ENCODE measurements at regions not wholly inside any gene's neighbourhood (a gene's known extent, or its start where the extent isn't known, plus 50 kb on each side); places are given as distances from the start of the nearest gene placed in this dataset.

GRCh38 chr6:4369616-4370015 is 234.2 kb upstream of the ECI2 start:
- H3K27ac ChIP-seq (ENCODE audit: low read length, poor library complexity, severe bottlenecking), result peak overlapping the region; percentile 76
- no peaks in the 10 kb centered on the region for H3K9me3 ChIP-seq (ENCODE audit: control insufficient read depth, low read length)
- no peak overlapping the region for H2AFZ ChIP-seq (ENCODE audit: low read depth, low read length)
- H3K27me3 ChIP-seq (ENCODE audit: control insufficient read depth in 1 of 2, insufficient read depth in 1 of 2, low read length in 2 of 2), result no peaks in the 10 kb centered on the region
- peak overlapping the region; percentile 25 for H3K4me2 ChIP-seq (ENCODE audit: low read length, poor library complexity, severe bottlenecking)
- no peaks in the 10 kb centered on the region for H3K79me1 ChIP-seq (replicated peaks; ENCODE audit: low read length, poor library complexity, severe bottlenecking)
- H2BK15ac ChIP-seq (ENCODE audit: low read depth, poor library complexity, severe bottlenecking), result no peak overlapping the region
- no peak overlapping the region for H2BK5ac ChIP-seq (ENCODE audit: low read depth, low read length, poor library complexity, severe bottlenecking)
- no peak overlapping the region for H2BK12ac ChIP-seq (ENCODE audit: low read length in 2 of 2)
- peak overlapping the region; percentile 71 for H3K9ac ChIP-seq (ENCODE audit: low read length)
- no peak overlapping the region for H3K4ac ChIP-seq (ENCODE audit: low read depth in 1 of 2, low read length in 2 of 2)
- peaks cover 12% of the 10 kb centered on the region for H3K4me1 ChIP-seq (ENCODE audit: control insufficient read depth, insufficient read depth, low read depth, low read length)
- H2BK120ac ChIP-seq (ENCODE audit: low read depth, low read length), result peak overlapping the region; percentile 22
- H4K8ac ChIP-seq (ENCODE audit: low read length), result no peak overlapping the region
- H3K36me3 ChIP-seq (ENCODE audit: control insufficient read depth in 1 of 2, insufficient read depth in 2 of 2, low read depth in 1 of 2, low read length in 2 of 2), result no peaks in the 10 kb centered on the region
- DNase-seq, result peak; percentile 55
- no peak overlapping the region for H3K14ac ChIP-seq (ENCODE audit: low read length in 2 of 2)
- no peak overlapping the region for H2AK5ac ChIP-seq (ENCODE audit: low read length, severe bottlenecking)
- no peak overlapping the region for H4K91ac ChIP-seq (ENCODE audit: low read length)
- H3K18ac ChIP-seq (ENCODE audit: low read depth in 1 of 2, low read length in 2 of 2), result peak overlapping the region in 1 of 2 experiments; percentile 37
- H3K4me3 ChIP-seq (ENCODE audit: insufficient read depth in 1 of 2, low read depth in 1 of 2, low read length in 2 of 2), result peak overlapping the region in 1 of 2 experiments; percentile 17
- no peak overlapping the region for H3K23ac ChIP-seq (ENCODE audit: low read length in 2 of 2)
- 37% methylated on average over 4 of the region's 4 CpGs for WGBS

GRCh38 chr6:4368649-4369048 is 233.3 kb upstream of the ECI2 start:
- Histone ChIP-seq H2AFZ (ENCODE audit: low read depth, low read length) (no peak overlapping the region), H3K4me3 (ENCODE audit: insufficient read depth in 1 of 2, low read depth in 1 of 2, low read length in 2 of 2) (no peak overlapping the region), H2BK5ac (ENCODE audit: low read depth, low read length, poor library complexity, severe bottlenecking) (no peak overlapping the region)

GRCh38 chr6:4367643-4368042 is 232.3 kb upstream of the ECI2 start:
- DNase-seq, result no peak
- Histone ChIP-seq H3K9ac (ENCODE audit: low read length) (no peak overlapping the region), H3K9me3 (ENCODE audit: control insufficient read depth, low read length) (no peaks in the 10 kb centered on the region), H3K4ac (ENCODE audit: low read depth in 1 of 2, low read length in 2 of 2) (no peak overlapping the region), H2BK120ac (ENCODE audit: low read depth, low read length) (no peak overlapping the region), H3K4me3 (ENCODE audit: insufficient read depth in 1 of 2, low read depth in 1 of 2, low read length in 2 of 2) (no peak overlapping the region), H4K8ac (ENCODE audit: low read length) (no peak overlapping the region), H2AFZ (ENCODE audit: low read depth, low read length) (no peak overlapping the region), H3K18ac (ENCODE audit: low read depth in 1 of 2, low read length in 2 of 2) (no peak overlapping the region), H2AK5ac (ENCODE audit: low read length, severe bottlenecking) (no peak overlapping the region), H3K79me1 (replicated peaks; ENCODE audit: low read length, poor library complexity, severe bottlenecking) (no peaks in the 10 kb centered on the region), H3K4me1 (ENCODE audit: control insufficient read depth, insufficient read depth, low read depth, low read length) (peaks cover 18% of the 10 kb centered on the region), H3K27ac (ENCODE audit: low read length, poor library complexity, severe bottlenecking) (no peak overlapping the region), H3K23ac (ENCODE audit: low read length in 2 of 2) (peak overlapping the region in 1 of 2 experiments; percentile 65), H2BK15ac (ENCODE audit: low read depth, poor library complexity, severe bottlenecking) (no peak overlapping the region), H4K91ac (ENCODE audit: low read length) (no peak overlapping the region), H2BK5ac (ENCODE audit: low read depth, low read length, poor library complexity, severe bottlenecking) (no peak overlapping the region), H2BK12ac (ENCODE audit: low read length in 2 of 2) (no peak overlapping the region), H3K27me3 (ENCODE audit: control insufficient read depth in 1 of 2, insufficient read depth in 1 of 2, low read length in 2 of 2) (no peaks in the 10 kb centered on the region), H3K4me2 (ENCODE audit: low read length, poor library complexity, severe bottlenecking) (no peak overlapping the region), H3K14ac (ENCODE audit: low read length in 2 of 2) (no peak overlapping the region), H3K36me3 (ENCODE audit: control insufficient read depth in 1 of 2, insufficient read depth in 2 of 2, low read depth in 1 of 2, low read length in 2 of 2) (no peaks in the 10 kb centered on the region)
- 85% methylated on average over 1 of the region's 1 CpG for WGBS

More at GRCh38 chr6:4368649-4369048, 233.3 kb upstream of the ECI2 start:
- Histone ChIP-seq H3K4ac (ENCODE audit: low read depth in 1 of 2, low read length in 2 of 2) (no peak overlapping the region), H3K4me1 (ENCODE audit: control insufficient read depth, insufficient read depth, low read depth, low read length) (peaks cover 12% of the 10 kb centered on the region), H2AK5ac (ENCODE audit: low read length, severe bottlenecking) (no peak overlapping the region), H3K14ac (ENCODE audit: low read length in 2 of 2) (no peak overlapping the region), H3K27ac (ENCODE audit: low read length, poor library complexity, severe bottlenecking) (no peak overlapping the region), H3K27me3 (ENCODE audit: control insufficient read depth in 1 of 2, insufficient read depth in 1 of 2, low read length in 2 of 2) (no peaks in the 10 kb centered on the region), H3K9me3 (ENCODE audit: control insufficient read depth, low read length) (no peaks in the 10 kb centered on the region), H3K79me1 (replicated peaks; ENCODE audit: low read length, poor library complexity, severe bottlenecking) (no peaks in the 10 kb centered on the region), H2BK12ac (ENCODE audit: low read length in 2 of 2) (no peak overlapping the region), H3K23ac (ENCODE audit: low read length in 2 of 2) (no peak overlapping the region), H3K9ac (ENCODE audit: low read length) (peak overlapping the region; percentile 71), H3K36me3 (ENCODE audit: control insufficient read depth in 1 of 2, insufficient read depth in 2 of 2, low read depth in 1 of 2, low read length in 2 of 2) (no peaks in the 10 kb centered on the region), H2BK120ac (ENCODE audit: low read depth, low read length) (no peak overlapping the region), H4K8ac (ENCODE audit: low read length) (no peak overlapping the region), H2BK15ac (ENCODE audit: low read depth, poor library complexity, severe bottlenecking) (no peak overlapping the region), H3K18ac (ENCODE audit: low read depth in 1 of 2, low read length in 2 of 2) (no peak overlapping the region), H3K4me2 (ENCODE audit: low read length, poor library complexity, severe bottlenecking) (no peak overlapping the region), H4K91ac (ENCODE audit: low read length) (no peak overlapping the region)
- DNase-seq, result no peak

DNA sequence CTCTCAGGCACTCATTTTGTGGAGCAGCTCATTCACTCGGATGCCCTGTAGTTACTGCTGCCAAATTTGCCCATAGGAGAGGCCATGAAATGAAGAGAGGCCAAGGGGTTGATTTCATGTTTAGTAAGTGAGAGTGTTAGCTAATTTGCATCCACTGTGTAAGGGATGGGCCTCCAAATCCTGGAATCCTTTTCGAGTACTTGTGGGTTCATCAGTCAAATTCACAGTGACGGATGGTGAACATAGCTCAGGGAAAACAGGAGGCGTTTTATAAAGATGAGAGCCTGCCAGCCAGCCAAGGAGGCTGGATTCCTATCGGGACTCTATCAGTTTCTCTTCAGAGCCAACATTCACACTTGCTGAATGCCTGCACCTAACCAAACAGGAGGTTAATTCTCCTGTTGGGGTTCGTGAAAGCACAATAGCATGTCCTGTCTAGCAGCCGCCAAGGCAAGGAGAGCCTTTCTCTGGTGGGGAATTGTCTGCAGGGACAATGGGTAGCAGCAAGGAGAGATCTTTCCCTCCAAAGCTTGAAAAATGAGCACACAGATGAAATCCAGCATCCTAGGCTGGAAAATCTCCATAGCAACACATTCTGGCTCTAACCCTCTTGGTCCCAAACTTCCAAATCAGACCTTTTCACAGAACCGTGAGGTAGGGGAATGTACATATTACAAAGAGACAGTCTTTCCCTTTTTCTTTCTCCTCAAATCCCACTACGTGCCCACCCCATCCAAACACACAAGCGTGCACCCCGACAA is 231.4 kb upstream of the ECI2 start:
- Histone ChIP-seq H3K9me3 (ENCODE audit: control insufficient read depth, low read length) (no peaks in the 10 kb centered on the region), H2BK120ac (ENCODE audit: low read depth, low read length) (no peak overlapping the region), H4K8ac (ENCODE audit: low read length) (no peak overlapping the region), H3K27me3 (ENCODE audit: control insufficient read depth in 1 of 2, insufficient read depth in 1 of 2, low read length in 2 of 2) (no peaks in the 10 kb centered on the region), H3K4me2 (ENCODE audit: low read length, poor library complexity, severe bottlenecking) (no peak overlapping the region), H2AK5ac (ENCODE audit: low read length, severe bottlenecking) (no peak overlapping the region), H3K4me3 (ENCODE audit: insufficient read depth in 1 of 2, low read depth in 1 of 2, low read length in 2 of 2) (no peak overlapping the region), H4K91ac (ENCODE audit: low read length) (no peak overlapping the region), H3K4me1 (ENCODE audit: control insufficient read depth, insufficient read depth, low read depth, low read length) (peaks cover 18% of the 10 kb centered on the region), H3K23ac (ENCODE audit: low read length in 2 of 2) (no peak overlapping the region), H3K79me1 (replicated peaks; ENCODE audit: low read length, poor library complexity, severe bottlenecking) (no peaks in the 10 kb centered on the region), H3K36me3 (ENCODE audit: control insufficient read depth in 1 of 2, insufficient read depth in 2 of 2, low read depth in 1 of 2, low read length in 2 of 2) (no peaks in the 10 kb centered on the region), H2BK5ac (ENCODE audit: low read depth, low read length, poor library complexity, severe bottlenecking) (no peak overlapping the region), H2BK12ac (ENCODE audit: low read length in 2 of 2) (no peak overlapping the region), H2AFZ (ENCODE audit: low read depth, low read length) (no peak overlapping the region), H3K14ac (ENCODE audit: low read length in 2 of 2) (no peak overlapping the region), H2BK15ac (ENCODE audit: low read depth, poor library complexity, severe bottlenecking) (no peak overlapping the region), H3K27ac (ENCODE audit: low read length, poor library complexity, severe bottlenecking) (no peak overlapping the region), H3K9ac (ENCODE audit: low read length) (no peak overlapping the region), H3K4ac (ENCODE audit: low read depth in 1 of 2, low read length in 2 of 2) (no peak overlapping the region), H3K18ac (ENCODE audit: low read depth in 1 of 2, low read length in 2 of 2) (peak overlapping the region in 1 of 2 experiments; percentile 28)
- 94% methylated on average over 11 of the region's 11 CpGs for WGBS
- DNase-seq, result no peak

Measured in mesenchymal stem cell (in vitro differentiated cells and primary cell).